Thyroid gland (tissue), 4 donors: ENCODE measurements at regions not wholly inside any gene's neighbourhood (a gene's known extent, or its start where the extent isn't known, plus 50 kb on each side); places are given as distances from the start of the nearest gene placed in this dataset.

Experiments
- CTCF ChIP-seq, 6 experiments: fragments of 200-600 bp in 3 of 6; fragments of 450-650 bp in 3 of 6; sonication (generic) in 3 of 6; IDR thresholded peaks; one replicate each; pipeline ENCODE4 v1.5.1; 2016 to 2019; ENCODE audit warnings: antibody characterized with exemption in 6 of 6, mild to moderate bottlenecking in 2 of 6, inconsistent platforms in 1 of 6, moderate library complexity in 1 of 6
- POLR2A ChIP-seq, 2 donors: fragments of 450-650 bp; IDR thresholded peaks; one replicate each; pipeline ENCODE4 v1.6.1; 2017; ENCODE audit warnings: antibody characterized with exemption in 2 of 2, mild to moderate bottlenecking in 2 of 2, moderate library complexity in 1 of 2

- TF ChIP-seq CTCF (IDR thresholded peaks at IDR 0.05) (no peak), POLR2A (IDR thresholded peaks at IDR 0.05) (no peak)
These were observed 336.6 kb upstream of the LYPLAL1 start for GRCh38 chr1:218837051-218837450.
